Gastrocnemius medialis (tissue), 4 donors: ENCODE measurements at regions not wholly inside any gene's neighbourhood (a gene's known extent, or its start where the extent isn't known, plus 50 kb on each side); places are given as distances from the start of the nearest gene placed in this dataset.

ENCODE experiments used
- POLR2A ChIP-seq, 2 donors: fragments of 450-650 bp; IDR thresholded peaks; one replicate each; pipeline ENCODE4 v1.6.1; 2017; ENCODE audit warnings: antibody characterized with exemption in 2 of 2, mild to moderate bottlenecking in 2 of 2, moderate library complexity in 2 of 2
- TF ChIP-seq, protein P1 (sequence below), 5 experiments: fragments of 450-650 bp in 3 of 5; fragments of 200-600 bp in 2 of 5; sonication (generic) in 2 of 5; IDR thresholded peaks in 4 of 5; conservative IDR thresholded peaks in 1 of 5; 1 replicate in 4 of 5; 2 replicates in 1 of 5; pipeline ENCODE4 v1.5.1; 2016 to 2019; ENCODE audit warnings: antibody characterized with exemption in 5 of 5, mild to moderate bottlenecking in 3 of 5, moderate library complexity in 3 of 5

DNA sequence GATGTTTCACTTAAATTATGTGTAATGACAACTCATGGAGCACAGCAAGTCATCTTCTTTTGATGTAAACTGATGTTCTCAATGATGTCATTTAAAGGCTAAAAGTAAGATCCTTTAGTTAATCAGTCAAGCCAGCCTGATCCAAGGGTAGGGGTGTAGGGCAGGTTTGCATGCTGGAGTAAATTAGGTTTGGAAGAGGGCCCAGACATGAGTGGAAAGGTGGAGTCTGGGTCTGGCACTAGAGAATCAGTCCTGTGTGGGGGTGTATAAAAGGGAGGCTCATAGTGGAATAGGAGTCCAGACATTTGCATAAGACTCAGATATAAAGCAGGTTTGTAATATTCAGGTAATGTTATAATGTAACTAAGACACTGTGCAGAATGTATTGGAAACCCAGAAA lies 88.8 kb upstream of the NYAP2 start:
- TF ChIP-seq, protein P1, sequence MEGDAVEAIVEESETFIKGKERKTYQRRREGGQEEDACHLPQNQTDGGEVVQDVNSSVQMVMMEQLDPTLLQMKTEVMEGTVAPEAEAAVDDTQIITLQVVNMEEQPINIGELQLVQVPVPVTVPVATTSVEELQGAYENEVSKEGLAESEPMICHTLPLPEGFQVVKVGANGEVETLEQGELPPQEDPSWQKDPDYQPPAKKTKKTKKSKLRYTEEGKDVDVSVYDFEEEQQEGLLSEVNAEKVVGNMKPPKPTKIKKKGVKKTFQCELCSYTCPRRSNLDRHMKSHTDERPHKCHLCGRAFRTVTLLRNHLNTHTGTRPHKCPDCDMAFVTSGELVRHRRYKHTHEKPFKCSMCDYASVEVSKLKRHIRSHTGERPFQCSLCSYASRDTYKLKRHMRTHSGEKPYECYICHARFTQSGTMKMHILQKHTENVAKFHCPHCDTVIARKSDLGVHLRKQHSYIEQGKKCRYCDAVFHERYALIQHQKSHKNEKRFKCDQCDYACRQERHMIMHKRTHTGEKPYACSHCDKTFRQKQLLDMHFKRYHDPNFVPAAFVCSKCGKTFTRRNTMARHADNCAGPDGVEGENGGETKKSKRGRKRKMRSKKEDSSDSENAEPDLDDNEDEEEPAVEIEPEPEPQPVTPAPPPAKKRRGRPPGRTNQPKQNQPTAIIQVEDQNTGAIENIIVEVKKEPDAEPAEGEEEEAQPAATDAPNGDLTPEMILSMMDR (IDR thresholded peaks at IDR 0.05 in 4 of 5, conservative IDR thresholded peaks at IDR 0.05 in 1 of 5) = no peak
- TF ChIP-seq POLR2A (IDR thresholded peaks at IDR 0.05) = no peak
